H1 (cell line): ENCODE measurements at regions not wholly inside any gene's neighbourhood (a gene's known extent, or its start where the extent isn't known, plus 50 kb on each side); places are given as distances from the start of the nearest gene placed in this dataset.

ENCODE experiments used
- CTCF ChIA-PET: fragments of 300-600 bp; sonication (Branson Sonifier 250); formaldehyde crosslinking; loops from one replicate; lab custom pipeline; 2021; ENCODE audit not compliant: partially characterized antibody; lab: Charles Lee
- POLR2A ChIA-PET: fragments of 300-600 bp; sonication (Branson Sonifier 250); formaldehyde crosslinking; loops from one replicate; lab custom pipeline; 2021; ENCODE audit warnings: inconsistent platforms; ENCODE audit not compliant: partially characterized antibody; lab: Charles Lee
- DNase-seq, 2 experiments: peaks; one replicate each; pipeline versions ENCODE4 v3.0.0 to v3.0.0-alpha.2; 2010 to 2022; ENCODE audit warnings: low spot score in 2 of 2, low read depth in 1 of 2, mixed read lengths in 1 of 2
- FAIRE-seq: peaks from 2 replicates; lab custom pipeline; 2011; peaks lifted over from hg19 to GRCh38; lab: Jason Lieb, UNC
- H2AFZ ChIP-seq: 2 replicates; pipeline ENCODE4 v1.8.1; 2012; ENCODE audit warnings: low read length, inconsistent platforms
- H2AK5ac ChIP-seq: 2 replicates; pipeline ENCODE4 v1.6.1; 2013; ENCODE audit warnings: low read depth, low read length
- H2BK120ac ChIP-seq: replicated peaks from 2 replicates; pipeline ENCODE3; 2013; ENCODE audit warnings: low read depth, low read length, inconsistent platforms
- H2BK12ac ChIP-seq: 2 replicates; pipeline ENCODE4 v1.6.1; 2013; ENCODE audit warnings: low read depth, low read length
- H2BK15ac ChIP-seq: 2 replicates; pipeline ENCODE4 v1.6.1; 2013; ENCODE audit warnings: low read length
- H2BK20ac ChIP-seq: 2 replicates; pipeline ENCODE4 v1.6.1; 2013; ENCODE audit warnings: low read length
- H2BK5ac ChIP-seq: 2 replicates; pipeline ENCODE4 v1.6.1; 2013; ENCODE audit warnings: low read depth, low read length
- H3K14ac ChIP-seq: 2 replicates; pipeline ENCODE4 v1.6.1; 2013; ENCODE audit warnings: inconsistent platforms; ENCODE audit not compliant: insufficient read length
- H3K18ac ChIP-seq: 2 replicates; pipeline ENCODE4 v1.6.1; 2013; ENCODE audit warnings: low read length; ENCODE audit errors: extremely low read depth
- H3K23ac ChIP-seq: 2 replicates; pipeline ENCODE4 v1.6.1; 2013; ENCODE audit warnings: inconsistent platforms; ENCODE audit not compliant: insufficient read length
- H3K23me2 ChIP-seq: 2 replicates; pipeline ENCODE4 v1.6.1; 2013; ENCODE audit warnings: low read depth, low read length
- H3K27ac ChIP-seq: 2 replicates; pipeline ENCODE4 v1.6.1; 2011; ENCODE audit warnings: low read depth, low read length, inconsistent platforms
- H3K27me3 ChIP-seq, 4 experiments: replicated peaks in 1 of 4; 1 replicate in 1 of 4; 2 replicates in 3 of 4; pipeline versions ENCODE4 v1.6.1 to v1.8.1; 2011 to 2013; ENCODE audit warnings: low read length in 3 of 4, mild to moderate bottlenecking in 3 of 4, inconsistent platforms in 2 of 4, mixed read lengths in 2 of 4, moderate library complexity in 1 of 4; ENCODE audit not compliant: control insufficient read depth in 3 of 4, insufficient read depth in 3 of 4; ENCODE audit errors: extremely low read depth in 1 of 4
- H3K36me3 ChIP-seq, 4 experiments: 2 replicates each; pipeline versions ENCODE4 v1.6.1 to v1.8.1; 2011 to 2013; ENCODE audit warnings: mild to moderate bottlenecking in 4 of 4, low read length in 3 of 4, moderate library complexity in 2 of 4, control low read depth in 1 of 4, inconsistent platforms in 1 of 4; ENCODE audit not compliant: insufficient read depth in 4 of 4, control insufficient read depth in 2 of 4
- H3K4ac ChIP-seq: replicated peaks from 2 replicates; pipeline ENCODE3; 2013; ENCODE audit warnings: low read length, low read depth, mixed read lengths, inconsistent platforms; ENCODE audit not compliant: insufficient read length
- H3K4me1 ChIP-seq, 4 experiments: replicated peaks in 1 of 4; 1 replicate in 1 of 4; 2 replicates in 3 of 4; pipeline versions ENCODE4 v1.6.1 to v1.8.1; 2011 to 2013; ENCODE audit warnings: low read length in 3 of 4, inconsistent platforms in 2 of 4, mixed read lengths in 1 of 4; ENCODE audit not compliant: insufficient read depth in 4 of 4, control insufficient read depth in 3 of 4
- H3K4me2 ChIP-seq, 2 experiments: 2 replicates each; pipeline versions ENCODE4 v1.6.1 to v1.8.1; 2011 to 2013; ENCODE audit warnings: low read depth in 2 of 2, low read length in 2 of 2, control low read depth in 1 of 2, inconsistent platforms in 1 of 2, mild to moderate bottlenecking in 1 of 2; ENCODE audit not compliant: insufficient read depth in 1 of 2
- H3K4me3 ChIP-seq, 4 experiments: fragments of 200-600, 300-600 bp in 1 of 4; sonication (generic), shearing (Covaris generic), sonication (Bioruptor Twin) in 1 of 4; 2 replicates each; pipeline versions ENCODE4 v1.5.1 to v1.8.1; 2011 to 2016; ENCODE audit warnings: low read length in 4 of 4, low read depth in 3 of 4, control low read depth in 2 of 4, inconsistent platforms in 2 of 4, mild to moderate bottlenecking in 2 of 4, mixed read lengths in 1 of 4, moderate library complexity in 1 of 4; ENCODE audit not compliant: insufficient read depth in 2 of 4; ENCODE audit errors: extremely low read depth in 1 of 4
- H3K56ac ChIP-seq: replicated peaks from 2 replicates; pipeline ENCODE3; 2013; ENCODE audit warnings: low read depth, mild to moderate bottlenecking, mixed read lengths, low read length, inconsistent platforms; ENCODE audit not compliant: insufficient read length
- H3K79me1 ChIP-seq: 2 replicates; pipeline ENCODE4 v1.6.1; 2013; ENCODE audit warnings: low read depth, low read length, control low read depth
- H3K79me2 ChIP-seq, 2 experiments: 2 replicates each; pipeline versions ENCODE4 v1.6.1 to v1.8.1; 2012 to 2013; ENCODE audit warnings: low read length in 2 of 2, mild to moderate bottlenecking in 2 of 2, inconsistent platforms in 1 of 2; ENCODE audit not compliant: insufficient read depth in 2 of 2, control insufficient read depth in 1 of 2
- H3K9ac ChIP-seq, 4 experiments: replicated peaks in 1 of 4; 1 replicate in 1 of 4; 2 replicates in 3 of 4; pipeline versions ENCODE4 v1.6.1 to v1.8.1; 2011 to 2013; ENCODE audit warnings: low read depth in 3 of 4, low read length in 3 of 4, control low read depth in 2 of 4, mild to moderate bottlenecking in 2 of 4, moderate library complexity in 2 of 4, inconsistent platforms in 1 of 4; ENCODE audit errors: extremely low read depth in 1 of 4
- H3K9me3 ChIP-seq, 2 experiments: 2 replicates each; pipeline versions ENCODE4 v1.6.1 to v1.8.1; 2012 to 2013; ENCODE audit warnings: mild to moderate bottlenecking in 2 of 2, moderate library complexity in 2 of 2, control low read depth in 1 of 2, inconsistent platforms in 1 of 2, low read depth in 1 of 2, low read length in 1 of 2, mixed read lengths in 1 of 2; ENCODE audit not compliant: insufficient read depth in 2 of 2
- H4K20me1 ChIP-seq, 2 experiments: replicated peaks in 1 of 2; 2 replicates each; pipeline versions ENCODE3 to v1.8.1; 2011 to 2013; ENCODE audit warnings: inconsistent platforms in 2 of 2, low read length in 2 of 2, mild to moderate bottlenecking in 1 of 2; ENCODE audit not compliant: insufficient read depth in 2 of 2, control insufficient read depth in 1 of 2
- H4K5ac ChIP-seq: 2 replicates; pipeline ENCODE4 v1.6.1; 2013; ENCODE audit warnings: low read length, low read depth, mixed read lengths, inconsistent platforms; ENCODE audit not compliant: insufficient read length
- H4K8ac ChIP-seq: 2 replicates; pipeline ENCODE4 v1.8.0; 2013; ENCODE audit warnings: mild to moderate bottlenecking, moderate library complexity, low read length, inconsistent platforms; ENCODE audit not compliant: insufficient read depth; ENCODE audit errors: extremely low read depth
- H4K91ac ChIP-seq: replicated peaks from 2 replicates; pipeline ENCODE3; 2013; ENCODE audit warnings: low read length, mixed read lengths, inconsistent platforms; ENCODE audit not compliant: insufficient read length
- CBX5 ChIP-seq: fragments of 300-800, 300-1000 bp; sonication (generic); IDR thresholded peaks from 2 replicates; pipeline ENCODE4 v1.7.1; 2016; ENCODE audit warnings: antibody characterized with exemption, low read length, low read depth
- EZH2 ChIP-seq: fragments of 200-600 bp; sonication (generic); IDR thresholded peaks from 2 replicates; pipeline ENCODE4 v1.7.1; 2012; ENCODE audit warnings: low read depth, mild to moderate bottlenecking, moderate library complexity, low read length, inconsistent platforms; ENCODE audit not compliant: severe bottlenecking
- HDAC6 ChIP-seq: IDR thresholded peaks from one replicate; pipeline ENCODE4 v1.7.1; 2012; ENCODE audit warnings: low read depth, mild to moderate bottlenecking, inconsistent platforms, low read length, moderate library complexity
- KDM1A ChIP-seq: fragments of 200-600, 300-600 bp; sonication (generic); IDR thresholded peaks from 2 replicates; pipeline ENCODE4 v1.7.1; 2016; ENCODE audit warnings: mild to moderate bottlenecking, low read length, borderline replicate concordance
- RXRA ChIP-seq: IDR thresholded peaks from 2 replicates; pipeline ENCODE4 v1.6.1; 2011; ENCODE audit warnings: low read depth, mild to moderate bottlenecking, low read length, moderate library complexity; ENCODE audit not compliant: insufficient read depth
- SP4 ChIP-seq: IDR thresholded peaks from 2 replicates; pipeline ENCODE4 v1.6.1; 2012; ENCODE audit warnings: low read length, inconsistent platforms
- WGBS, 2 experiments: shearing (Covaris generic) in 1 of 2; methylation state at CpG; one replicate each; pipeline versions ENCODE4 v1.1.6 to v1.1.7; 2013 to 2015; ENCODE audit warnings: low lambda C conversion rate in 2 of 2, mixed read lengths in 2 of 2, inconsistent platforms in 1 of 2, low coverage in 1 of 2, missing lambda C conversion rate in 1 of 2; ENCODE audit not compliant: insufficient replicate concordance in 2 of 2, insufficient coverage in 1 of 2, insufficient read length in 1 of 2; ENCODE audit errors: extremely low coverage in 1 of 2, missing lambda C conversion rate in 1 of 2; 5-methylcytosine and 5-hydroxymethylcytosine counted together

- no peak for TF ChIP-seq HDAC6
- TF ChIP-seq KDM1A = no peak
- no peak for TF ChIP-seq EZH2
- TF ChIP-seq RXRA = no peak
- no peak for TF ChIP-seq CBX5
- no peak for TF ChIP-seq SP4
- Histone ChIP-seq H2BK20ac (no peak overlapping the region), H3K4me3 (no peak overlapping the region), H3K9me3 (no peaks in the 10 kb centered on the region), H3K4me1 (no peaks in the 10 kb centered on the region), H2BK15ac (no peak overlapping the region), H3K14ac (no peak overlapping the region), H4K20me1 (no peaks in the 10 kb centered on the region), H3K27me3 (no peaks in the 10 kb centered on the region), H3K56ac (no peak overlapping the region), H3K23ac (no peak overlapping the region), H3K4ac (no peak overlapping the region), H2BK120ac (no peak overlapping the region), H3K23me2 (no peaks in the 10 kb centered on the region), H4K5ac (no peak overlapping the region), H4K8ac (no peak overlapping the region), H3K36me3 (no peaks in the 10 kb centered on the region), H2BK5ac (no peak overlapping the region), H3K18ac (no peak overlapping the region), H4K91ac (no peak overlapping the region), H3K4me2 (no peak overlapping the region), H3K79me2 (no peaks in the 10 kb centered on the region), H2BK12ac (no peak overlapping the region), H3K27ac (no peak overlapping the region), H3K79me1 (no peaks in the 10 kb centered on the region), H2AFZ (no peak overlapping the region), H3K9ac (no peak overlapping the region), H2AK5ac (no peak overlapping the region)
- POLR2A ChIA-PET = no interaction called here
- WGBS, 2 experiments = 93% methylated on average over 2 of the region's 4 CpGs; no CpG with 5 or more reads in 1 of the 2 experiments
- DNase-seq = no peak
- CTCF ChIA-PET = no interaction called here
- no peak for FAIRE-seq
Measured at GRCh38 chrX:150308041-150308440, 55.1 kb upstream of the MAMLD1 start.
